Left ventricle myocardium inferior (tissue), 1 donor: ENCODE measurements at regions not wholly inside any gene's neighbourhood (a gene's known extent, or its start where the extent isn't known, plus 50 kb on each side); places are given as distances from the start of the nearest gene placed in this dataset.

ENCODE experiments used
- DNase-seq: peaks from one replicate; pipeline ENCODE4 v3.0.0-alpha.2; 2020
- H3K27ac ChIP-seq: fragments of 200-600 bp; replicated peaks from 2 replicates; pipeline ENCODE4 v1.8.0; 2021
- H3K27me3 ChIP-seq: fragments of 200-600 bp; 2 replicates; pipeline ENCODE4 v1.8.0; 2021; ENCODE audit warnings: low read depth
- H3K36me3 ChIP-seq: fragments of 200-600 bp; 2 replicates; pipeline ENCODE4 v1.8.0; 2021
- H3K4me1 ChIP-seq: fragments of 200-600 bp; 2 replicates; pipeline ENCODE4 v1.8.0; 2021
- H3K4me3 ChIP-seq: fragments of 200-600 bp; 2 replicates; pipeline ENCODE4 v1.8.0; 2021; ENCODE audit warnings: mild to moderate bottlenecking, moderate library complexity
- H3K9me3 ChIP-seq: fragments of 200-600 bp; replicated peaks from 2 replicates; pipeline ENCODE4 v1.8.0; 2021
- CTCF ChIP-seq: fragments of 200-600 bp; IDR thresholded peaks from 2 replicates; pipeline ENCODE4 v1.8.0; 2021; ENCODE audit warnings: antibody characterized with exemption, mild to moderate bottlenecking, borderline replicate concordance
- intact Hi-C: fragments of 100-400 bp; cut with micrococcal nuclease; formaldehyde crosslinking; loops from one replicate; pipeline ENCODE4 v1.11.0; 2022
- donor health status: DM: no; HTN: yes; CAD: no; lungs with severe emphysema.

GRCh38 chr9:106745876-106746275 is 117.1 kb upstream of the ZNF462 start:
- no peak for TF ChIP-seq CTCF
- Histone ChIP-seq H3K27ac (no peak overlapping the region), H3K4me1 (no peaks in the 10 kb centered on the region), H3K36me3 (no peaks in the 10 kb centered on the region), H3K4me3 (no peak overlapping the region), H3K9me3 (no peaks in the 10 kb centered on the region), H3K27me3 (no peaks in the 10 kb centered on the region)
- intact Hi-C loops: no loop called here
- no peak for DNase-seq

- no peak for TF ChIP-seq CTCF
- intact Hi-C loops: no loop called here
- Histone ChIP-seq H3K27me3 (no peaks in the 10 kb centered on the region), H3K27ac (no peak overlapping the region), H3K4me1 (peaks cover 18% of the 10 kb centered on the region), H3K4me3 (no peak overlapping the region), H3K9me3 (no peaks in the 10 kb centered on the region), H3K36me3 (no peaks in the 10 kb centered on the region)
- DNase-seq: no peak
These were observed 111.3 kb upstream of the ZNF462 start for GRCh38 chr9:106751681-106752080.

GRCh38 chr9:106752581-106752980 is 110.4 kb upstream of the ZNF462 start:
- Histone ChIP-seq H3K36me3 (no peaks in the 10 kb centered on the region), H3K27ac (no peak overlapping the region), H3K9me3 (no peaks in the 10 kb centered on the region), H3K4me3 (no peak overlapping the region), H3K4me1 (peaks cover 18% of the 10 kb centered on the region), H3K27me3 (no peaks in the 10 kb centered on the region)
- TF ChIP-seq CTCF: no peak
- intact Hi-C loops: no loop called here
- no peak for DNase-seq

- no peaks in the 10 kb centered on the region for H3K27me3 ChIP-seq
- no peak overlapping the region for H3K27ac ChIP-seq
- TF ChIP-seq CTCF: no peak
- H3K4me1 ChIP-seq: peaks cover 18% of the 10 kb centered on the region
- no peak for DNase-seq
- no peak overlapping the region for H3K4me3 ChIP-seq
- H3K36me3 ChIP-seq: no peaks in the 10 kb centered on the region
- no peaks in the 10 kb centered on the region for H3K9me3 ChIP-seq
- intact Hi-C loops: no loop called here
These were observed 109.8 kb upstream of the ZNF462 start for GRCh38 chr9:106753155-106753671.

- H3K4me3 ChIP-seq: no peak overlapping the region
- peaks cover 18% of the 10 kb centered on the region for H3K4me1 ChIP-seq
- H3K27ac ChIP-seq: peak overlapping the region; percentile 62
- H3K36me3 ChIP-seq: no peaks in the 10 kb centered on the region
- DNase-seq: no peak
- intact Hi-C loops: no loop called here
- no peaks in the 10 kb centered on the region for H3K27me3 ChIP-seq
- no peaks in the 10 kb centered on the region for H3K9me3 ChIP-seq
- no peak for TF ChIP-seq CTCF
These were observed 107.2 kb upstream of the ZNF462 start for GRCh38 chr9:106755736-106756135.

- Histone ChIP-seq H3K9me3 (no peaks in the 10 kb centered on the region), H3K27me3 (no peaks in the 10 kb centered on the region), H3K36me3 (no peaks in the 10 kb centered on the region), H3K27ac (no peak overlapping the region), H3K4me1 (peaks cover 16% of the 10 kb centered on the region), H3K4me3 (no peak overlapping the region)
- intact Hi-C loops: no loop called here
- no peak for TF ChIP-seq CTCF
- DNase-seq: no peak
These were observed 105.5 kb upstream of the ZNF462 start for GRCh38 chr9:106757514-106757913.
